ENCODE measurements at regions not wholly inside any gene's neighbourhood (a gene's known extent, or its start where the extent isn't known, plus 50 kb on each side); places are given as distances from the start of the nearest gene placed in this dataset.

- CTCF ChIA-PET, result no interaction called here
Observed at GRCh38 chr10:3268025-3268424, 95.4 kb upstream of the PITRM1 start.

GRCh38 chr10:3265088-3265487 is 92.5 kb upstream of the PITRM1 start:
- DNase-seq (ENCODE audit: low spot score), result no peak
- BruUV-seq (replicated peaks), result no TSS peak
- Histone ChIP-seq H3K4me1 (ENCODE audit: insufficient read depth, low read length, poor library complexity, severe bottlenecking) (no peaks in the 10 kb centered on the region), H3K27ac (ENCODE audit: low read depth, low read length, poor library complexity, severe bottlenecking) (no peak overlapping the region), H3K27me3 (replicated peaks; ENCODE audit: insufficient read depth, low read depth, low read length, poor library complexity) (no peaks in the 10 kb centered on the region), H3K9me3 (ENCODE audit: low read depth, low read length, poor library complexity, severe bottlenecking) (no peaks in the 10 kb centered on the region), H3K36me3 (ENCODE audit: insufficient read depth, low read length, poor library complexity, severe bottlenecking) (no peaks in the 10 kb centered on the region), H3K4me3 (ENCODE audit: low read depth, low read length, poor library complexity, severe bottlenecking) (no peak overlapping the region)
- CTCF ChIA-PET, result no interaction called here
- intact Hi-C loops (cut with micrococcal nuclease; ENCODE audit: unreplicated experiment), result no loop called here
- TF ChIP-seq CTCF (conservative IDR thresholded peaks at IDR 0.05; ENCODE audit: low read depth, low read length), result no peak
- TF ChIP-seq EZH2 (IDR thresholded peaks at IDR 0.05; ENCODE audit: borderline replicate concordance, low read depth, low read length, poor library complexity, severe bottlenecking), result no peak
- POLR2A ChIA-PET (ENCODE audit: low non-redundant PET), result no interaction called here

More at GRCh38 chr10:3268025-3268424, 95.4 kb upstream of the PITRM1 start:
- H3K4me1 ChIP-seq (ENCODE audit: insufficient read depth, low read length, poor library complexity, severe bottlenecking), result no peaks in the 10 kb centered on the region
- intact Hi-C loops (cut with micrococcal nuclease; ENCODE audit: unreplicated experiment), result no loop called here
- no peaks in the 10 kb centered on the region for H3K27me3 ChIP-seq (replicated peaks; ENCODE audit: insufficient read depth, low read depth, low read length, poor library complexity)
- H3K36me3 ChIP-seq (ENCODE audit: insufficient read depth, low read length, poor library complexity, severe bottlenecking), result no peaks in the 10 kb centered on the region
- DNase-seq (ENCODE audit: low spot score), result no peak
- POLR2A ChIA-PET (ENCODE audit: low non-redundant PET), result no interaction called here
- no peak overlapping the region for H3K27ac ChIP-seq (ENCODE audit: low read depth, low read length, poor library complexity, severe bottlenecking)
- H3K4me3 ChIP-seq (ENCODE audit: low read depth, low read length, poor library complexity, severe bottlenecking), result no peak overlapping the region
- H3K9me3 ChIP-seq (ENCODE audit: low read depth, low read length, poor library complexity, severe bottlenecking), result no peaks in the 10 kb centered on the region
- TF ChIP-seq EZH2 (IDR thresholded peaks at IDR 0.05; ENCODE audit: borderline replicate concordance, low read depth, low read length, poor library complexity, severe bottlenecking), result no peak
- TF ChIP-seq CTCF (conservative IDR thresholded peaks at IDR 0.05; ENCODE audit: low read depth, low read length), result no peak
- no TSS peak for BruUV-seq (replicated peaks)

- intact Hi-C loops (cut with micrococcal nuclease; ENCODE audit: unreplicated experiment), result no loop called here
- Histone ChIP-seq H3K36me3 (ENCODE audit: insufficient read depth, low read length, poor library complexity, severe bottlenecking) (no peaks in the 10 kb centered on the region), H3K9me3 (ENCODE audit: low read depth, low read length, poor library complexity, severe bottlenecking) (no peaks in the 10 kb centered on the region), H3K4me3 (ENCODE audit: low read depth, low read length, poor library complexity, severe bottlenecking) (no peak overlapping the region), H3K27ac (ENCODE audit: low read depth, low read length, poor library complexity, severe bottlenecking) (no peak overlapping the region), H3K27me3 (replicated peaks; ENCODE audit: insufficient read depth, low read depth, low read length, poor library complexity) (no peaks in the 10 kb centered on the region), H3K4me1 (ENCODE audit: insufficient read depth, low read length, poor library complexity, severe bottlenecking) (no peaks in the 10 kb centered on the region)
- no TSS peak for BruUV-seq (replicated peaks)
- TF ChIP-seq EZH2 (IDR thresholded peaks at IDR 0.05; ENCODE audit: borderline replicate concordance, low read depth, low read length, poor library complexity, severe bottlenecking) (no peak), CTCF (conservative IDR thresholded peaks at IDR 0.05; ENCODE audit: low read depth, low read length) (no peak)
- no peak for DNase-seq (ENCODE audit: low spot score)
- POLR2A ChIA-PET (ENCODE audit: low non-redundant PET), result no interaction called here
- CTCF ChIA-PET, result no interaction called here
Observed at GRCh38 chr10:3264161-3264761, 91.7 kb upstream of the PITRM1 start.

Data from A673 (cell line).